GM21786 (cell line): ENCODE measurements at regions not wholly inside any gene's neighbourhood (a gene's known extent, or its start where the extent isn't known, plus 50 kb on each side); places are given as distances from the start of the nearest gene placed in this dataset.
"Not testable (repeated sequence)": the region's sequence is repeated elsewhere in the genome, so short reads cannot be mapped to it uniquely, and the experiment has no call there.

Source experiments
- ATAC-seq: cut with Tn5 transposase; IDR thresholded peaks from one replicate; pipeline ENCODE4 v1.9.1; 2021; ENCODE audit not compliant: unreplicated experiment

DNA sequence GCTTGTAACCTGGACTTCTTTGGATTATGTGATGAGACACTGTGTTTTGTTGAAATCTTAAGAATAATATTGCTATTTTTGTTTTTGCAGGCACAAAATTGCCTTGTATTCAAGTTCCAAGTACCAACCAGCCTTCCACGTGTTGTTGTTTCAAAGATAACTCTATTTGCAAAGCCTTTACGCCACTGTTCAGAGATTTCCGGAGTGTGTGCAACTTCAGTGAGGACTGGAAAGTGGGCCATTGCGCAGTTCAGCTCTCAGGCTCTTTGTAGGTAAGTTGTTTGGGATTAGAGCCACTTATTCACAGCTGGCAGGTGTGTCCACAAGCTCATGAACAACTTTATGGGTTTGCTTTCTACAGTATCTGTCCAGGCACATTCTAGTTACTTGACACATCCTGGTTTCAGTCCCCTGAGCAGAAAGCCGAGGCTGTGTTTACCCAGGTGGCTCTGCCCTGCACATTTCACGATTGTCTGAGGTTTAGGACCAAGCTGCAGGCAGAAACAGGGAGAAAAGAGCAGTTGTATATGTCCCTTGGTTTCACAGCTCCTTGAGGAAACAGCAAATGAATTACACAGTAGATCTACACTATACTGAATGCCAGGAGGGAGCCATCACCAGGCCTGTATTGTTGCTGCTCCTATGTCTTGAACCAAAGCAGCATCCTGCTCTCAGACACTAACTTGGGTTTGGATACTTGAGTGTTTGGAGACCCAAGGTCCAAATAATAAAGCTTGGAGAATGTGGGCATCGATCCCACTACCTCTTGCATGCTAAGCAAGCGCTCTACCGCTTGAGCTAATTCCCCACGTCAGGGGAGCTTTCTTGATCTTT is 136.1 kb upstream of the ZNF322 start:
- ATAC-seq = not testable (repeated sequence)

DNA sequence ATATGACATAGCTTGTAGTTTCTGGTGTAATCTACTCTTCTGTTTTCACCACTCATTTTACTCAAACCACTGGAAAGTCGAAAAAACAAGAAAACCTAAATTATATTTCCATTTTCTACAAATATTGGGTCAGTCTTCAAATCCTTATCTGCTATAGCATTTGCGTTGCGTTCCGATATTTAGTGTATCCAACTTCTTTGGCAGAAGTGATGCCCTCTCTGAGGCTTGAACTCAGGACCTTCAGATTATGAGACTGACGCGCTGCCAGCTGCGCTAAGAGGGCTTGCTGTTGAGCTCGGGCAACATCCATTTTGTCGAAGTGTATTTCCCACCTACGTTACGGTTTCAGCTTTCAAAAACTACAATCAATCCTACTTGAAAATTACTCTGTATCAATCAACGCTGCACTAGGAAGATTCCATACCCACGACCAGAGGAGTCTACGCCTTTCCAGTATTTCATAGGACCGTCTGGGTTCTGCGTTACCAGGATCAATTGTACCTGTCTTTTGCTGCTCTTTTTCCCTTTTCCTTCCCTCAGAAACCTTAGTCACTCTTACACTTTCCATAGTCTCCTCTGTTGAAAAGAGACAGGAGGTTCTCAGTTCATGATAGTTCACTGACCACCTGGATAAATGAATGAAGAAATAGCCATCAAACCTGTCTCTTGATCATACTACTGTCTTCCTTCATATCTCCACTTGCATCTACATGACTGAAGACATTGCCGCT is 140.5 kb upstream of the ZNF322 start:
- ATAC-seq = not testable (repeated sequence)

DNA sequence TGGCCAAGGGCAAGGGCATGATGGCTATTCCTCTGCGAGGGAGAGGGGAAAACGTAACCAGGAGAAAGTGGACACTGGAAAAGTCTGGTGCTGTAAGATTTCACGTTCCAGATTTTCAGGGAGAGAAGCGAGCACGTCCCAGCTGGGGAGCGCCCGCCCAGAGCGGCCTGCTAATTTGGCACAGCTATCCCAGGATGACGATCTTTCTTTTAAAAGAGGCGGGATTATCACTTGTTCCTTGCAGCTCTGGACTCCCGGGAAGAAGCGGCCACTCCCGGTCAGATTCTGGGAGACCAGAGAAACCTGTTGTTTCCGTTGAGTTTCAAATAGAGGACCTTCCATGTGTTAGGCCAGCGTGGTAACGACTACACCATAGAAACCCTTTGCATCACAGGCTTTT is 144.2 kb upstream of the ZNF322 start:
- not testable (repeated sequence) for ATAC-seq

DNA sequence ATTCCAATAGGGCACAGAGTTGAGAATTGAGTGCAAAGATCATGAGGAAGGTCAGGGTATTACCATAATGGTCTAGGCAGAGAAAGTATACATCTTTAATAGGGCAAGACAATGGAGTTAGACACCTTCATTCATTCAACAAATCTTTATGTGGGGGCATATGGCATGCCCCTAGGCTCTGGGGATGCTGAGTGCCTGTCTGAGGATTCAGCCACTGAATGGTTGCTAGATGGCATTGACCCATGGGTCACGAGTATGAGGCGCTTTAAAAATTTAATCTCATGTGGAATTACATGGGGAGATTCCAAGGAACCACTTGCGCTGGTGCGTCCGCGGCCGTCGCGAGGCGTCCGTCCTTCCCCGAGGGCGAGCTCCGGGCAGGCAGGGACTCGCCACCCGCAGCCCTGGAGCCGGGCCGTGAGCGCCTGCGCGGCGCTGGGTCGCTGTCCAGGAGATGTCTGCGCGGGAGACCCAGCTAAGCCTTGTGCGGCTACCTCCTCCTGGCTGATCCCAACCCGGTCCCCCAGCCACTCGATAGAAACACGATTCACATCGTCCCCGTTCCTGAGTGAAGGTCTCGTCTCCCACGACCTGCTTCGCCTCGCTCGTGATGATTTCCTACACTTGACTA is 152.1 kb upstream of the ZNF322 start:
- not testable (repeated sequence) for ATAC-seq

DNA sequence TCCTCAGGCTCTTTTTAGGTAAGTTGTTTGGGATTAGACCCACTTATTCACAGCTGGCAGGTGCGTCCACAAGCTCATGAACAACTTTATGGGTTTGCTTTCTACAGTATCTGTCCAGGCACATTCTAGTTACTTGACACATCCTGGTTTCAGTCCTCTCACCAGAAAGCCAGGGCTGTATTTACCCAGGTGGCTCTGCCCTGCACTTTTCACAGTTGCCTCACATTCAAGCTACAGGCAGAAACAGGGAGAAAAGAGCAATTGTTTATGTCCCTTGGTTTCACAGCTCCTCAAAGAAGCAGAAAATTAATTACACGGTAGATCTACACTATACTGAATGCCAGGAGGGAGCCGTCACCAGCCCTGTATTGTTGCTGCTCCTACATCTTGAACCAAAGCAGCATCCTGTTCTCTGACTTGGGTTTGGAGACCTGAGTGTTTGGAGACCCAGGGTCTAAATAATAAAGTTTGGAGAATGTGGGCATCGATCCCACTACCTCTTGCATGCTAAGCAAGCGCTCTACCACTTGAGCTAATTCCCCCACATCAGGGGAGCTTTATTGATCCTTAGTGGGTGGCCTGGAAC is 159.2 kb upstream of the ZNF322 start:
- not testable (repeated sequence) for ATAC-seq

DNA sequence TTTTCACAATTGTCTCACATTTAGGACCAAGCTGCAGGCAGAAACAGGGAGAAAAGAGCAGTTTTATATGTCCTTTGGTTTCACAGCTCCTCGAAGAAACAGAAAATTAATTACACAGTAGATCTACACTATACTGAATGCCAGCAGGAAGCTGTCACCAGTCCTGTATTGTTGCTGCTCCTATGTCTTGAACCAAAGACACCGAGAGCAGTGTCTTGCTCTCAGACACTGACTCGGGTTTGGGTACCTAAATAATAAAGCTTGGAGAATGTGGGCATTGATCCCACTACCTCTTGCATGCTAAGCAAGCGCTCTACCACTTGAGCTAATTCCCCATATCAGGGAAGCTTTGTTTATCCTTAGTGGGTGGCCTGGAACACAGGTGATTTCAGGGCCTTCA is 168.4 kb upstream of the ZNF322 start:
- not testable (repeated sequence) for ATAC-seq

DNA sequence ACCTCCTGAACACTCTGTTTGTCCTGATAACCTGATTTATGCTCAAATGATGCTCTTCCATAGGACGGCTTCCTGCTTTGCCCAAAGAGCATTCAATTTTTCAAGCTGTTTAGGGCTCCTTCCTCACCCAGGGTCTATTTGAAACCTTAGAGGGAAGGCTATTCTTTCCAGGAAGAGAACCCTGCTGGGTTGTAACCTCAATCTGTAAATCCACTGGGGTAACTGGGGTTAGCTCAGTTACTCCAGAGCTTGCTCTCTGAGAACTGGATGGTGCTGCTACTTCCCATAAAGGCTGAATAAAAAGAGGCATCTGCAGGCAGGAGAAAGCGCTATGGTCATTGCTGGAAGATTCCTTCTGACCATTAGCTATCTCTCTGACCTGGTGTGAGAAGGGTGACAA is 169.9 kb upstream of the ZNF322 start:
- not testable (repeated sequence) for ATAC-seq

DNA sequence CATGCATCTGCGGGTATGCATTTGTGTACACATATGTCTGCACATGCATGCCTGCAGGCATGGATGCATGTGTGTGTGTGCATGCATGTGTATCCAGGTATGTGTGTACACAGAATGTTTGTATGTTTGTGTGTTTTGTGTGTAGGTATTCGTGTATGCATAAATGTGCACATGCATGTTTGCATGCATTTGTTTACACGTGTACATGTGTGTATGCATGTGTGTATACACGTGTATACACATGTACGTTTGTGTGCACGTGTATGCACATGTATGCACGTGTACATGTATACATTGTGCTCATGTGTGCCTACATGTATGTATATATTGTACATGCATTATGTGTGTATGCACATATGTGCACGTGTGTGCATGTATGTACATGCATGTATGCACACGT is 171.4 kb upstream of the ZNF322 start:
- ATAC-seq = not testable (repeated sequence)

DNA sequence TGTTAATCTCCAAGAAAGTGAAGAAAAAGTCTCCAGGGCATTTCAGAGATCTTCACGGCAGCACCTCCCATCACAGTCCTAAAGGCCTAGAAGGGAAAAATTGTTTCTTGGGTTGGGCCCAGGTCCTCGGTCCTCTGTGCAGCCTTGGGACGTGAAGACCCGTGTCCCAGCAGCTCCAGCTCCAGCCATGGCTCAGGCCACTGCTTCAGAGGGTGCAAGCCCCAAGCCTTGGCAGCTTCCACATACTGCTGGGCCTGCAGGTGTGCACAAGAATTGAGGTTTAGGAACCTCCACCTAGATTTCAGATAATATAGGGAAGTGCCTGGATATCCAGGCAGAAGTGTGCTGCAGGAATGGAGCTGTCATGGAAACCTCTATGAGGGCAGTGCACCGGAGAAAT is 176.2 kb upstream of the ZNF322 start:
- not testable (repeated sequence) for ATAC-seq

DNA sequence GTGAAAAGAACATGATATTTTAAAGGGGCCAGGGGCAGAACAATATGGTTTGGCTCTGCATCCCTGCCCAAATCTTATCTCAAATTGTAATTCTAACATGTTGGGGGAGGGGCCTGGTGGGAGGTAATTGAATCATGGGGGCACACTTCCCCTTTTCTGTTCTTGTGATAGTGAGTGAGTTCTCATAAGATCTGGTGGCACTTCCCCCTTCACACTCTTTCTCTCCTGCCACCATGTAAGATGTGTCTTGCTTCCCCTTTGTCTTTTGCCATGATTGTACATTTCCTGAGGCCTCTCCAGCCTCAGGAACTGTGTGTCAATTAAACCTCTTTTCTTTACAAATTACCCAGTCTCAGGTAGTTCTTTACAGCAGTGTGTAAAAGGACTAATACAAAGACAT is 177.1 kb upstream of the ZNF322 start:
- ATAC-seq = not testable (repeated sequence)

DNA sequence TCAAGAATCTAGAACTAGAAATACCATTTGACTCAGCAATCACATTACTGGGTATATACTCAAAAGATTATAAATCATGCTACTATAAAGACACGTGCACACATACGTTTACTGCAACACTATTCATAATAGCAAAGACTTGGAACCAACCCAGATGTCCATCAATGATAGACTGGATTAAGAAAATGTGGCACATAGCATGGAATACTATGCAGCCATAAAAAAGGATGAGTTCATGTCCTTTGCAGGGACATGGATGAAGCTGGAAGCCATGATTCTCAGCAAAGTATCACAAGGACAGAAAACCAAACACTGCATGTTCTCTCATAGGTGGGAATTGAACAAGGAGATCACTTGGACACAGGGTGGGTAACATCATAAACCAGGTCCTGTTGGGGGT is 185.3 kb upstream of the ZNF322 start:
- not testable (repeated sequence) for ATAC-seq

DNA sequence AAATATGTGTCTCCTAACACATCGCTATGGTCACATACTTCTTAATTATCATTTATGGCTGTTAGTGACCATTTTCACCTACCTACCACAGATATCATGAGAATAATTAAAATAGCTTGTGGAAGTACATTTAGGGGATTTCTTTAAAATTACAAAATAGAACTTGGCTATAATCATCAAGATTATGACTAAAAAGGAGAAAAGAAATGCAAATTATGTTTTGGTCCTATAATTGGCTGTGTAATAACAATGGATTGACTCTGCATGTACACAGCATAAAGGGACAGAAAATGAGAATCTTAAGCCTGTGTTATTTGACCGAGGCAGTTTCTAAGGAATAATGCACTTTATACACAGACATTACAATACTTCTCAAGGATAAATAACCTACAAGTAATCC is 197.7 kb upstream of the ZNF322 start:
- not testable (repeated sequence) for ATAC-seq

DNA sequence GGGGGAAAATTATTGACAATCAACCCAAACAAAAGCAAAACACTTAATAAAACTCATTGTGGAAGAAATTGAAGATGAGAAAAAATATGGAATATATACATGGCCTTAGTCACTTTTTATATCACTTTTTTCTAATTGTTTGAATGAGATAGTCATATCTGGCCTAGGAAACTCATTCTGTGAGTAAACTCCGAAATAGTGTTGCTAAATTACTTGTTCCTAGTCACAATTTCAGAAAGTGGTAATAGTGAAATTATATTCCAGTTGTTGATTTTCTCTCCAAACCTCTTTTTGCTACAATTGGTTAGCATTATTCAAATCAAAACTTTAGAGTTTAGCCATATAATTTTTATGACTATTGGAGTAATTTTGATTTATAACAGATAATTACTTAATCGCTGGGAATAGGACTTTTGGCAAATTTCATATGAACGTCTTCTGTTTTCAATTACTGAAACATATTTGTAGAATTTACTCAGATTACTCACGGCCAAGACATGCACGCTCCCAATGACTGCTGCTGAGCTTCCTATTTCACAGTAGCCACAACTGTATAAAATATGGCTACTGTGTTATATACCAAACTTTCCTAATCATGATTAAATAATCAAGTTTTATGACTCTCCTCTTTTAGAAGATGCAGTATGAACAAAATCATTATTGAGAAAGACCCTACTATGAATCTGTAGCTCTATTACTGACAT is 199.7 kb upstream of the ZNF322 start:
- ATAC-seq = not testable (repeated sequence)

DNA sequence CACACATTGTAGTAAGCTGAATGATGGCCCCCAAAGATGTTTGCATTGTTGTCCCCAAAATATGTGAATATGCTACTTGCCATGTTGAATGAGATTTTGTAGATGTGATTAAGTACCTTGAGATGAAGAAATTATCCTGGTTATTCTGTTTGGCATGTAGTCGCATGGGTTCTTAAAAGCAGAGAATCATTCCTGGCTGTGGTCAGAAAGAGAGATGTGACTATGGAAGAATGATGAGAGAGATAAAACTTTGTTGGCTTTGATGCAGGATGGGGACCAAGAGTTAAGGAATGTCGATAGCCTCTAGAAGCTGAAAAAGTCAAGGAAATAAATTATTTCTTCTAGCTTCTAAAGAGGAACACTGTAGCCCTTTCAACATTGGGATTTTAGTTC is 200.2 kb upstream of the ZNF322 start:
- not testable (repeated sequence) for ATAC-seq

DNA sequence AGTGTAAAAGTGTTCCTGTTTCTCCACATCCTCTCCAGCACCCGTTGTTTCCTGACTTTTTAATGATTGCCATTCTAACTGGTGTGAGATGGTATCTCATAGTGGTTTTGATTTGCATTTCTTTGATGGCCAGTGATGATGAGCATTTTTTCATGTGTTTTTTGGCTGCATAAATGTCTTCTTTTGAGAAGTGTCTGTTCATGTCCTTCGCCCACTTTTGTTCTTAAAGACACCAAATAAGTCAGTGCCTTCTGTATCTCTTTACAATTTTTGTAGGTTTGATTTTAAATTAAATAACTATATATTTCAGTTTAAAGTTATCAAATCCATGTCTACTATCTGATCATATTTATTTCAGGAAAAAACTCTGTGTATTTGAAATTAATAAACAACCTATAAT is 202.4 kb upstream of the ZNF322 start:
- not testable (repeated sequence) for ATAC-seq

DNA sequence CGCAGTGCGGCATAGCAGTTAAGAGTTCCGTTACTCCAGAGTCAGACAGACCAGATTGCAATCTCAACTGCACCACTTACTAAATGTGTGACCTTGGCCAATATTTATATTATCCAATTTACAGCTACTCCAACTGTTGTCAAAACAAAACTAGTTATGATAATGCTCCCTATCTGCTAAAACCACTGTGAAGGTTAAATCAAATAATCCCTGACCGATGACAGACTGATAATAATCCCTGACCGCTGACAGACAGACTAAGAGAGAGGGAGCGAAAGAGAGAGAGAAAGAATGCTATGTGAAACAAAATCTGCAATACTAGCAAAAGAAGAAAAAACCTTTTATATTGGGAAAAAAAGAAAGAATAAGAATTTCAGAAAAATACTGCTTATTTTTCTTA is 204.1 kb upstream of the ZNF322 start:
- not testable (repeated sequence) for ATAC-seq

DNA sequence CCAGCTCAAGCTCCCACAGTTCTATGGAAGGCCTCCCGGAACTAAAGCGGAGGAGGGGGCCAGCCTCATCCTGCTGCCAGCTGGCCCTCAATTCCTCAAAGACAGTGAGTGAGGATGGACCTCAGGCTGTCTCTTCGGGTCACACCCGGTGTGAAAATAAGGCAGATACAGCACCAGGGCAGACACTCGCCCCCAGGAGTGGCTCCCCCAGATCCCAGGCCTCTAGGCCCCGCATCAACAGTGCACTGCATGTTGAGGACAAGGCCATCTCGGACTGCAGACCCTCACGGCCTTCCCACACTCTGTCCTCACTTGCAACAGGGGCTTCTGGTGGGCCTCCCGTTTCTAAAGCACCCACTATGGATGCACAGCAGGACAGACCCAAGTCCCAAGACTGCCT is 239.2 kb upstream of the ZNF322 start:
- not testable (repeated sequence) for ATAC-seq

DNA sequence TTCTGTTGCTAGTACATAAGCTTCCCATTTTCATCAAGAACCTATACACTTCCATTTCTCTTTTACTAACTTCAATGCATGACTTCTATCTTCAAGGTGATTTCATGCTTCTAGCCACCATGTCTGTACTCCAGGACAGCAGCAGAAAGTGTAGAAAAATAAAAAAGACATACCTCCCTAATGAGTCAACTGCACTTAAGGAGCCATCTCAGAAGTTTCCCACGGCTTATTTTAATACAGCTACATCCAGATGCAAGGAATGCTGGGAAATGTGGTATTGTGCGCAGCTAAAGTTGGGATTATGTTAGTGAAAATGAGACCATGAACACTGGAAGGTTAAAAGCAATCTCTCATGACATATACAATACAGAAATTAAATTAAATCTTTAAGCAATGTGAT is 264.7 kb upstream of the ZNF322 start:
- ATAC-seq = not testable (repeated sequence)

DNA sequence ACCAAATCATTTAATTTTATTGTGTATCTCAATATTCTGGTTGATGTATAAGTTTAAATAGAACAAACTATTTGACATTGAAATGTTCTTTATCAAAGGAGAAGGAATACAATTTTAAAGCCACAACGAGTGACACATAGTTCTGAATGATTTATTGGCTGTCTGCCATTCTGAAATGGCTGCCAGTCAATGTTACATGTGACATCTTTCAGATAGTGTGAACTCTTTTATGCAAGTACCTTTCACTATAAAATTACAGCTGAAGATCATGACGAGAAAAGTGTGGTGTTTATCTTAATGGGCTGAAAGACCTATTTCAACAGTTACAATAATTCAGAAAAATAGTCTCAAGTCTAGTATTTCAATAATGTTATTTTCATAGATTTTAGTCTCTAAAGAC is 268.6 kb upstream of the ZNF322 start:
- ATAC-seq = not testable (repeated sequence)

DNA sequence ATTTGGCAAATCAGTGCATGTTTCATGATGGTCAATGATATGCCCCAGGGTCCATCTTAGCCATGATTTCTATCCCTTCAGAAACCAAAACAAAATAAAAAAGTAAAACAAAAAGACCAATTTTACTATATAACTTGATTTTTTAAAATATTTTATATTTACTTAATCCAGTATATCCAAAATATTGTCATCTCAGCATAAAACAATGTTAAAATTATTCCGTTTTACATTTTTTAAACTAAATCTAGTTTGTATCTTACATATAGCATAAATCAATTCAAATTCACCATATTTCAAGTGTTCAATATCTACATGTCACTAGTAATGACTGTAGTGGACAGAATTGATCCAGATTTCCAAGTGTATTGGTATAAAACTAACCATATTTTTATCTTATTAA is 277.7 kb upstream of the ZNF322 start:
- ATAC-seq = not testable (repeated sequence)

DNA sequence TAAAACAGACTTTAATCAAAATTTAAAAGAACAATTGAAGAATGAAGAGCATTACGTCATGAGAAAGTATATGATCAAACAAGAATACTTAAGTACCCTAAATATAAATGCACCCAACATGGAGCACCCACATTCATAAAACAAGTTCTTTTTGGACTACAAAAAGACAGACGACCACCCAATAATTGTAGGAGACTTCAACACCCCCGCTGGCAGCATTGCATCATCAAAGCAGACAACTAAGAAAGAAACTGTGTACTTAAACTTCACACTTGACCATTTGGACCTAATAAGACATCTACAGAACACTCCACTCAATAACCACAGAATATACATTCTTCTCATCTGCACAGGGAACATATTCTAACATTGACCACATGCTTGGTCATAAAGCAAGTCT is 291.7 kb upstream of the ZNF322 start:
- not testable (repeated sequence) for ATAC-seq
